ENCODE measurements at regions not wholly inside any gene's neighbourhood (a gene's known extent, or its start where the extent isn't known, plus 50 kb on each side); places are given as distances from the start of the nearest gene placed in this dataset.

DNA sequence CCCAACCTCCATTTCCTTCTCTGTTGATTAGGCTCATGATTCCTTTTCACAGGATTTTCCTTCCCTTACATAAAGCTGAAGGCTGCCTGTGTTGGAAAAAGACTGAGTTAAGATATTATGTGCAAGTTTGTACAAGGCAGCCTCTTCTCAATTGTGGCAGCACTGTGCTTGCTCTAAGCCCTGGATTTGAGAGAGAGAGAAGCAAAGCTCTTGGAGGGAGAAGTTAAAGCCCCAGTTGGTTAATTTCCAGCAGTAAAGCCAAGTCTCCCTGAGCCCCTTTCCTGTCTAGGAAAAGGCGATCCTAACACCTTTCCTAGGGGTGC is 128.3 kb upstream of the SESN3 start:
- no peak overlapping the region for H3K4me2 ChIP-seq
- WGBS (ENCODE audit: low lambda C conversion rate): 45% methylated on average over 1 of the region's 1 CpG
- ChIA-PET POLR2A (no interaction called here), CTCF (no interaction called here)
- H3K4me3 ChIP-seq (ENCODE audit: low read depth in 2 of 2, low read length in 1 of 2): no peak overlapping the region
- H4K20me1 ChIP-seq (ENCODE audit: insufficient read depth): no peaks in the 10 kb centered on the region
- no peaks in the 10 kb centered on the region for H3K36me3 ChIP-seq (replicated peaks in 1 of 2; ENCODE audit: control insufficient read depth in 1 of 2, insufficient read depth in 2 of 2, low read length in 1 of 2)
- no peaks in the 10 kb centered on the region for H3K79me2 ChIP-seq (ENCODE audit: insufficient read depth)
- peaks cover 0 to 5% of the 10 kb centered on the region in 2 experiments; a peak in 1 of 4 replicates for H3K4me1 ChIP-seq (ENCODE audit: control insufficient read depth in 1 of 2, insufficient read depth in 2 of 2, low read depth in 1 of 2, low read length in 1 of 2)
- H3F3A ChIP-seq (replicated peaks; ENCODE audit: insufficient read depth): no peaks in the 10 kb centered on the region
- H3K9me2 ChIP-seq: no peaks in the 10 kb centered on the region
- H3K9ac ChIP-seq: no peak overlapping the region
- no peak overlapping the region for H3K27ac ChIP-seq (ENCODE audit: low read depth in 2 of 2, low read length in 1 of 2)
- no peak for TF ChIP-seq GATA2 (CRISPR knock-in tag; IDR thresholded peaks at IDR 0.05)
- no peak for TF ChIP-seq SMC3 (IDR thresholded peaks at IDR 0.05; ENCODE audit: low read depth, low read length)
- no peak for TF ChIP-seq CHD2 (IDR thresholded peaks at IDR 0.05; ENCODE audit: low read length, partially characterized antibody)
- no peak for TF ChIP-seq NRF1 (IDR thresholded peaks at IDR 0.05; ENCODE audit: low read depth, low read length)
- TF ChIP-seq MEF2A (IDR thresholded peaks at IDR 0.05; ENCODE audit: borderline replicate concordance, low read depth): no peak
- TF ChIP-seq, protein P1, sequence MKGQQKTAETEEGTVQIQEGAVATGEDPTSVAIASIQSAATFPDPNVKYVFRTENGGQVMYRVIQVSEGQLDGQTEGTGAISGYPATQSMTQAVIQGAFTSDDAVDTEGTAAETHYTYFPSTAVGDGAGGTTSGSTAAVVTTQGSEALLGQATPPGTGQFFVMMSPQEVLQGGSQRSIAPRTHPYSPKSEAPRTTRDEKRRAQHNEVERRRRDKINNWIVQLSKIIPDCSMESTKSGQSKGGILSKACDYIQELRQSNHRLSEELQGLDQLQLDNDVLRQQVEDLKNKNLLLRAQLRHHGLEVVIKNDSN (IDR thresholded peaks at IDR 0.05; ENCODE audit: borderline replicate concordance, low read depth): no peak
- no peak for TF ChIP-seq RAD21 (IDR thresholded peaks at IDR 0.05; ENCODE audit: low read length)
- no peak for TF ChIP-seq REST (IDR thresholded peaks at IDR 0.05; ENCODE audit: low read depth, low read length)
- no peak for TF ChIP-seq EP300 (IDR thresholded peaks at IDR 0.05; ENCODE audit: borderline replicate concordance in 1 of 2, low read depth in 1 of 2, low read length in 1 of 2)
- TF ChIP-seq, protein P2, sequence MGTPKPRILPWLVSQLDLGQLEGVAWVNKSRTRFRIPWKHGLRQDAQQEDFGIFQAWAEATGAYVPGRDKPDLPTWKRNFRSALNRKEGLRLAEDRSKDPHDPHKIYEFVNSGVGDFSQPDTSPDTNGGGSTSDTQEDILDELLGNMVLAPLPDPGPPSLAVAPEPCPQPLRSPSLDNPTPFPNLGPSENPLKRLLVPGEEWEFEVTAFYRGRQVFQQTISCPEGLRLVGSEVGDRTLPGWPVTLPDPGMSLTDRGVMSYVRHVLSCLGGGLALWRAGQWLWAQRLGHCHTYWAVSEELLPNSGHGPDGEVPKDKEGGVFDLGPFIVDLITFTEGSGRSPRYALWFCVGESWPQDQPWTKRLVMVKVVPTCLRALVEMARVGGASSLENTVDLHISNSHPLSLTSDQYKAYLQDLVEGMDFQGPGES (IDR thresholded peaks at IDR 0.05; ENCODE audit: low read depth, low read length): no peak
- TF ChIP-seq TAF1 (IDR thresholded peaks at IDR 0.05; ENCODE audit: borderline replicate concordance, low read depth, low read length): no peak
- no peak for DNase-seq
- H3K27me3 ChIP-seq (ENCODE audit: insufficient read depth): no peaks in the 10 kb centered on the region
- no peak overlapping the region for H2AFZ ChIP-seq (ENCODE audit: low read depth)
- H3K9me3 ChIP-seq: no peaks in the 10 kb centered on the region
